ENCODE measurements at regions not wholly inside any gene's neighbourhood (a gene's known extent, or its start where the extent isn't known, plus 50 kb on each side); places are given as distances from the start of the nearest gene placed in this dataset.

GRCh38 chr14:81709681-81710080, 176.0 kb upstream of the SEL1L start:
- TF ChIP-seq CTCF (IDR thresholded peaks at IDR 0.05): no peak
- TF ChIP-seq ZFX (IDR thresholded peaks at IDR 0.05; ENCODE audit: borderline replicate concordance): no peak

Data from 22Rv1 (cell line).